NCI-H2029 treated with DMSO at 0.1 percent for 48 hours (cell line): ENCODE measurements at regions not wholly inside any gene's neighbourhood (a gene's known extent, or its start where the extent isn't known, plus 50 kb on each side); places are given as distances from the start of the nearest gene placed in this dataset.

Source experiments
- DNase-seq: peaks from one replicate; lab custom pipeline; 2025; lab: John Stamatoyannopoulos, UW

GRCh38 chr1:29812408-29813135, 576.2 kb downstream of the PTPRU start:
- DNase-seq: no peak

GRCh38 chr1:29811727-29812407, 575.5 kb downstream of the PTPRU start:
- DNase-seq: no peak

GRCh38 chr1:29811247-29811646, 574.9 kb downstream of the PTPRU start:
- no peak for DNase-seq

DNA sequence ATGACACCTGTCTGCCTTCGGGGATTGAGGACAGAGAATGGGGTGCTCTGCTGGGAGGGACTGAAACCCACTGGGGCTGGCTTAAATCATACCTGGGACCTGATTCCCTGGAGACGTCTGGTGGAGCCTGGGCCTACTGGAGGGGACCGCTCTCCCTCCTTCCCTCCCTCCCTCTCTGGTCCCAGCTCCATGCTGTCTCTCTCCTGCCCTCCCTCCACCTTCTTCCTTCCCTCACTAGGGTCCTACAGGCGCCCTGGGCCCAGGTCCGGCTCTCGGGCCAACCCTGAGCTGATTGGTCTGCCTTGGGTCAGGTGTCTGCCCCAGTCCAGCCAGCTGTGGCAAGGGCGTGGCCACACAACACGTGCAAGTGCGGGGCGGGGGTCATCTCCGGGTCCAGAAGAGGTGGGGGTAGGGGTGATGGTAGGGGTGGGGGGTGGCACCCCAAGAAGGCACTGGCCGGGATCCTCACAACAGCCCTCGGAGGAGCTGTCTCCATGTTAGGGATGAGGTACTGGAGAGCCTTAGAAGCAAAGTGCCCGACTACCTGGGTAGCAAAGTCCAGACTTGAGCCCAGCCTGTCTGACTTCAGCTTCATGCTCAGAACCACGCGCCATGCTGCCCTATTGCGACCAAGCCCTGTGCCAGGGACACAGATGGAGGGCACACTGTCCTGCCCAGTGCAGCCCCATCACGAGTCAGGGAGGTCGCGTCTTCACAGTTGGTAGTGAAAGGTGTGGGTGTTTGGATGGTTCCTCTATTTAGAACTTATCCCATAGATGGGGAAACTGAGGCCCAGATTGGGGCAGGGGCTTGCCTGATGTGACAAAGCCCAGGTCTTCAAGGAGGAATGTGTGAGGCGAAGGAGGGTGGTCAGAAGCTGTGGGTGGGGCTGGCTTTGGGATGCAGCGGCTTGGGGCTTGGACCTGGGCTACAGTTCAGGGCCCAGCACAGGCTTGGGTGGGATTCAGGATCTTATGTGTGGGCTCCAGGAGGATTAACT, 574.1 kb downstream of the PTPRU start:
- no peak for DNase-seq

- no peak for DNase-seq
Observed at GRCh38 chr1:29809446-29810120, 573.3 kb downstream of the PTPRU start.

GRCh38 chr1:29808141-29808995, 572.0 kb downstream of the PTPRU start:
- DNase-seq: no peak

GRCh38 chr1:29807689-29808088, 571.4 kb downstream of the PTPRU start:
- no peak for DNase-seq

GRCh38 chr1:29806646-29807319, 570.5 kb downstream of the PTPRU start:
- DNase-seq: no peak

DNA sequence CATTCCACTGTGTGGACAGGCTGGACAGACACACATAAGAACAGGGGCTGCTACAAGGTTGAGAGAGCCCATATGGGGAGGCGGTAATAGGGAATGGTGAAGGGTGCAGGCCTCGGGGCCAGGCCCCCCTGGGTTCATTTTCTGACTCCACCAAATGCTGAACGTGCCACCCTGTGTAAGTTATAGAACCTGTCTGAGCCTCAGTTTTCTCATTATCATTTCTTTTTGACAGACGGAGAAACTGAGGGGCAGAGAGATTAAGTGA, 569.5 kb downstream of the PTPRU start:
- DNase-seq: no peak

DNA sequence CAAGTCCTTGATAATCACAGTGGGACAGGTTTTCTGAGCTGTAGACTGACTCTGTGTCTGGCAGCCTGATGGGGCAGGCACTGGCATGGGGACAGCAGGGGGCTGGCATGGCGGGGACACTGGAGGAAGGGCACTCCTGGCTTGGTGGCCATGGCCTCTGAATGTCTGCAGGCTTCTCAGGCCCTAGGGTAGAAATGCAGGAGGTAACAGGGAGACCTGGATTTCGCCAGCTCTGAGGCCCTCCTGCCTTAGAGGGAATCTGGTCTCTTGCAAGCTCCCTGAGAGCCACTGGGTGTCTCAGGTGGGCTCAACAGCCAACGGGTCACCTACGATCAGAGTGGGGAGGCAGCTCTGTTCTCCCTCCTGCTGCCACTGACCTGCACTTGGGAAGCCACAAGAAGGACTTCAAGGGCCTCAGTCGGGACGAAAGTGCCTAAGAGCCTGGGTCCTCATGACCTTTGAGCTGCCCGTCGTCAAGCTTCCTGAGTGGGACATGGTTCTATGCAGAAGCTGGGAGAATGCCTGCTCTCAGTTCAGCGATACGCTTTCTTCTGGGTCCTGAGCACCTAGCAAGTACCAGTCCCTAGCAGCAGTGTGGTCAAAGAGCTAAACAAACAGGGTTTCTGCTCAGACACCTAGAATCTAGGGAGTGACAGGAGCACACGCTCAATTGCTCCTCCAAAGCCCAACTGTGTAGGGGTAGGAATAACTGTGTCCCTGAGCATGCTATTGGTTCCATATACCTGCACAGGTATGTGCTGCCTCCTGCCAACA, 569.0 kb downstream of the PTPRU start:
- no peak for DNase-seq

- DNase-seq: no peak
Observed at GRCh38 chr1:29804181-29804899, 568.0 kb downstream of the PTPRU start.

DNA sequence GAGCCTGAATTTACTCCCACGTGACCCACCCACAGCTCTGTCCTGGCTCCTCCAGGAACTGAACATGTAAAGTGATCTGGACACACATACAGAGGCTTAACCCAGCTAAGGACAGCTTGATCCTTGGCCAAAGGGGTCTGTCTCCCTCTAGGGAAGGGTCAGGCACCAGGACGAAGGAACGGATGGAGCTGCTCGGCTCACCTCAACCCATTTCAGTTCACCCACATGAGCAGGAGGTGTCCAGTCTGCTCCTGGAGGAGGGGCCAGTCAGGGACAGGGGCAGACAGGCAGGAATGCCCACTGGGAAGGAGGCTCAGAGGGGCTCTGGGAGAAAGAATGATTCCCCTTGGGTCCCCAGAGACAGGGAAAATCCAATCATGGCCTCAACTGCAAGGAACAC, 567.2 kb downstream of the PTPRU start:
- DNase-seq: no peak

DNA sequence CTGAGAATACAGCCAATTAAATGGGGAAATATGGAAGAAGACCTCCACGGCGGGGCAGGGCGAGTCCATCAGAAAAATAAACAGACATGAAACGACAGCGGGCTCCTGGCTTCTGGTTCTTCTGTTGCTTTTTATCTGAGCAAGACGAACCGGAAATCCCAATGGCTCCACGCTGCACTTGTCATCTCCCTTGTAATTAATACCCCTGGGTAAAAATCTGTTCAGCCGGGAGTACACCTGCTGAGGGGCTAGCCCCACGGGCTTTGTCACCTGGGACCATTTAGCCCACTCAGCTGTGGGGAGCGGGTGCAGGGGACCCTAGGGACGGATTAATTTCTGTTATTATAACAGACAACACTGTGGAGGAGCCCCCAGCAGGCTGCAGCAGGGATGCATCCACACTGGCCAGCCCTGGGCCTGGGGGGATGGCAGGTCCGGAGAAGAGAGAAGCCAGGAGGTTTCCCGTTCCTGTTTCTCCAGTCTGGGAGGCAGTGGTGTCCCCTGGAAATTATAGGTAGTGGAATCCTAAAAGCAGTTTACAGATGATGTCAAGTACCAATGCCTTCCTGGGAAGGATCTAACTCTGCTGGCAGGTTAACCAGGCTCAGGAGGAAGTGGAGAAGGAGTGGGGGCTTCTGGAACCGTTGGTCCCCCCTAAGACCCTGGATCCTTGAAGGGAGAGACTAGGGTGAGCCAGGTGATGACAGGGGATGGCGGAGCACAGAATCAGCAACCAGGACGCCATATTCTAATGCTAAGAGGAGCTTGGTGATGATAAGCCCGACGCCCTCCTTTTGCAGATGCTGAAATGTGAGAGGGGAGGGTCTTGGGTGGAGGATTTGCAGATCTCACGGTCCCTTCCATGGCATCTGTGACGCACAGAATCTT, 566.1 kb downstream of the PTPRU start:
- no peak for DNase-seq

- DNase-seq: no peak
Observed at GRCh38 chr1:29801561-29801973, 565.2 kb downstream of the PTPRU start.

DNA sequence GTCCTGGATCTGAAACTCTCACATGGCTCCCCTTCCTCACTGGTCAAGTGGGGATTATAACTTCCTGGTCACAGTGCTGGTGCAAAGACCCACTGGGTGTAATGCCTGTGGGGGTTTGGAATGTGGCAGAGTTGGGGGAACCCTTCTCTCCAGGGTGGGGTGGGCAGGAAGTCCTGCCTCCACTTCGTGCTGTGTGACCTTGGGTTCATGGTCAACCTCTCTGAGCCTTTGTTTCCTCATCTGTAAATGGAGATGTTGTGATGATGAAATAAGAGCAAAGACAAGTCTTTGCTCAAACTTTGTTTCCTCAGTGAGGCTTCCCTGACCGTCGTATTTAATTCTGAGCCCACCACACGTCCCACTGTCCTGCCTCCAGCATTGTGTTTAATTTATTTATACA, 564.7 kb downstream of the PTPRU start:
- no peak for DNase-seq

DNA sequence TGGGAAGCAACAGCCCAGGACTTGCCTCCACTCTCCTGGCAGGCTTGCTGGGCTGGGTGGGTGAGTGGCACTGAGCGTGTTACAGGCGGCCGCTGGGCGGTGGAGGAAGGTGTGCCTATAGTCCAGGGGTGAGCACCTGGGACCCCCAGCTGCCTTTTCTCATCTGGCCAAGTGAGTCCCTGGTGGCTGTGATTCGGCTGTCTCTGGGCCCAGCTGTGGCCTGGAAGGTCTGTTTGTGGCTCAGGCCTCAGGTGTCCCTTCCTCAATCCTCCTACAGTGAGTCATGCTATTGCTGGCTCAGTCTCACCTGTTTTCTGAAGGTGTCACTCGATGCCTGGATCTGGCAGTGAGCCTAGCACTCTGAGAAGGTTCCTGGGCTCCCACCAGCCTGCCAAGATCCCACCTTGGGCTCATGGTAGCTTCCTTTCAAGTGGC, 564.2 kb downstream of the PTPRU start:
- DNase-seq: no peak

DNA sequence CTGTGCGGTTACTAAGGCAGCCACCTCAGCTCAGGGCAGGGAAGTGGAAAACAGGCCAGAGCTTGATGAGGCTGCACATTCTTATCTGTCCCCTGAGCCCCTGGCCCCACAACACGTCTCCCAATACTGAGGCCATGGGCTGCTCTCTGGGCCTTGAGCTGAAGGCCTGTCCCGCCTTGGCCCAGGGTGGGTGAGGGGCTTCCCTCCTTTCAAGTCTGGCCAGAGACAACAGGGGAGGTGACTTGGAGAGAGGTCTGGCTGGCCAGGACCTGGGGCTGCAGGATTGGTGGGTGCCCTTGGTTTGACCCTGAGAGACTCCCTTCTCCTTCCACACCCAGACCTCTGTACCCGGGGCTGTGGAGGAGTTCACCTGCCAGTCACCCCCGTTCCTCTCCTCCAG, 563.8 kb downstream of the PTPRU start:
- DNase-seq: no peak
